Retinal pigment epithelial cell (primary cell): ENCODE measurements at regions not wholly inside any gene's neighbourhood (a gene's known extent, or its start where the extent isn't known, plus 50 kb on each side); places are given as distances from the start of the nearest gene placed in this dataset.
"Not testable (repeated sequence)": the region's sequence is repeated elsewhere in the genome, so short reads cannot be mapped to it uniquely, and the experiment has no call there.

ENCODE experiments used
- DNase-seq: peaks from one replicate; pipeline ENCODE4 v3.0.0-alpha.2; 2010; ENCODE audit warnings: low read depth
- H3K4me3 ChIP-seq: 2 replicates; pipeline ENCODE4 v1.5.1; 2011; ENCODE audit warnings: mild to moderate bottlenecking, low read length, control low read depth, moderate library complexity
- TF ChIP-seq, protein P1 (sequence below): conservative IDR thresholded peaks from 2 replicates; pipeline ENCODE4 v1.5.1; 2011; ENCODE audit warnings: low read depth, low read length, control low read depth, inconsistent platforms

DNA sequence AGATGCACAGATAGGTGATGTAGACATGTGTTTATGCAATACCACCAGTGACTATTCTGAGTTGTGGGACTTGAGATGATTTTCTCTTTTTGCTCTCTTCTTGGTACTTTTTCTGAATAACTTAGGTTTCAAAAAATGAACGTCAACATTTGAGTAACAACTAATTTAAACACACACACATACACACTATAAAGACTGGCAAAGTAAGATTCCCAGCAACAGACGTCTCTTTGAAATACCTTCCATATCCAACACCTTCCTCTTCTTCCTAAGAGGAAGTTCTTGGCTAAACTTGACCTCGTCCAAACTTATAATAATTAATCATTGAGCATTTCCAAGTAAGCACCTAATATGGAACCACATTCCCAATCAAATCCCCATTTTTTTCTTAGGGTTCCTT lies 81.6 kb upstream of the RGPD4 start:
- DNase-seq = no peak
- H3K4me3 ChIP-seq = no peak overlapping the region
- TF ChIP-seq, protein P1, sequence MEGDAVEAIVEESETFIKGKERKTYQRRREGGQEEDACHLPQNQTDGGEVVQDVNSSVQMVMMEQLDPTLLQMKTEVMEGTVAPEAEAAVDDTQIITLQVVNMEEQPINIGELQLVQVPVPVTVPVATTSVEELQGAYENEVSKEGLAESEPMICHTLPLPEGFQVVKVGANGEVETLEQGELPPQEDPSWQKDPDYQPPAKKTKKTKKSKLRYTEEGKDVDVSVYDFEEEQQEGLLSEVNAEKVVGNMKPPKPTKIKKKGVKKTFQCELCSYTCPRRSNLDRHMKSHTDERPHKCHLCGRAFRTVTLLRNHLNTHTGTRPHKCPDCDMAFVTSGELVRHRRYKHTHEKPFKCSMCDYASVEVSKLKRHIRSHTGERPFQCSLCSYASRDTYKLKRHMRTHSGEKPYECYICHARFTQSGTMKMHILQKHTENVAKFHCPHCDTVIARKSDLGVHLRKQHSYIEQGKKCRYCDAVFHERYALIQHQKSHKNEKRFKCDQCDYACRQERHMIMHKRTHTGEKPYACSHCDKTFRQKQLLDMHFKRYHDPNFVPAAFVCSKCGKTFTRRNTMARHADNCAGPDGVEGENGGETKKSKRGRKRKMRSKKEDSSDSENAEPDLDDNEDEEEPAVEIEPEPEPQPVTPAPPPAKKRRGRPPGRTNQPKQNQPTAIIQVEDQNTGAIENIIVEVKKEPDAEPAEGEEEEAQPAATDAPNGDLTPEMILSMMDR = no peak

DNA sequence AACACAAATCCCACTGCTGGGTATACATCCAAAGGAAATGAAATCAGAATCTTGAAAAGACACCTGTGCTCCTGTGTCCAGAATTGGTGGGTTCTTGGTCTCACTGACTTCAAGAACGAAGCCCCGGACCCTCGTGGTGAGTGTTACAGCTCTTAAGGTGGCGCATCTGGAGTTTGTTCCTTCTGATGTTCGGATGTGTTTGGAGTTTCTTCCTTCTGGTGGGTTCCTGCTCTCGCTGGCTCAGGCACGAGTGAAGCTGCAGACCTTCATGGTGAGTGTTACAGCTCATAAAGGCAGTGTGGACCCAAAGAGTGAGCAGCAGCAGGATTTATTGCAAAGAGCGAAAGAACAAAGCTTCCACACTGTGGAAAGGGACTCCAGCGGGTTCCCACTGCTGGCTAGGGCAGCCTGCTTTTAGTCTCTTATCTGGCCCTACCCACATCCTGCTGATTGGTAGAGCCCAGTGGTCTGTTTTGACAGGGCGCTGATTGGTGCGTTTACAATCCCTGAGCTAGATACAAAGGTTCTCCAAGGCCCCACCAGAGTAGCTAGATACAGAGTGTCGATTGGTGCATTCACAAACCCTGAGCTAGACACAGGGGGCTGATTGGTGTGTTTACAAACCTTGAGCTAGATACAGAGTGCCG lies 80.0 kb upstream of the RGPD4 start:
- H3K4me3 ChIP-seq, DNase-seq: not testable (repeated sequence)

DNA sequence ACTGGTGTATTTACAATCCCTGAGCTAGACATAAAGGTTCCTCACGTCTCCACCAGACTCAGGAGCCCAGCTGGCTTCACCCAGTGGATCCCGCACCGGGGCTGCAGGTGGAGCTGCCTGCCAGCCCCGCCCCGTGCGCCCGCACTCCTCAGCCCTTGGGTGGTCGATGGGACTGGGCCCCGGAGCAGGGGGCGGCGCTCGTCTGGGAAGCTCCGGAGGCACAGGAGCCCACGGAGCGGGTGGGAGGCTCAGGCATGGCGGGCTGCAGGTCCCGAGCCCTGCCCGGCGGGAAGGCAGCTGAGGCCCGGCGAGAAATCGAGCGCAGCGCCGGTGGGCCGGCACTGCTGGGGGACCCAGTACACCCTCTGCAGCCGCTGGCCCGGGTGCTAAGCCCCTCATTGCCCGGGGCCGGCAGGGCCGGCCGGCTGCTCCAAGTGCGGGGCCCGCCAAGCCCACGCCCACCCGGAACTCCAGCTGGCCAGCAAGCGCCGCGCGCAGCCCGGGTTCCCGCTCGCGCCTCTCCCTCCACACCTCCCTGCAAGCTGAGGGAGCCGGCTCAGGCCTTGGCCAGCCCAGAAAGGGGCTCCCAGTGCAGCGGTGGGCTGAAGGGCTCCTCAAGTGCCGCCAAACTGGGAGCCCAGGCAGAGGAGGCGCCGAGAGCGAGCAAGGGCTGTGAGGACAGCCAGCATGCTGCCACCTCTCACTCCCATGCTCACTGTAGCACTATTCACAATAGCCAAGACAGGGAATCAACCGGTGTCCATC lies 79.3 kb upstream of the RGPD4 start:
- not testable (repeated sequence) for DNase-seq, H3K4me3 ChIP-seq

DNA sequence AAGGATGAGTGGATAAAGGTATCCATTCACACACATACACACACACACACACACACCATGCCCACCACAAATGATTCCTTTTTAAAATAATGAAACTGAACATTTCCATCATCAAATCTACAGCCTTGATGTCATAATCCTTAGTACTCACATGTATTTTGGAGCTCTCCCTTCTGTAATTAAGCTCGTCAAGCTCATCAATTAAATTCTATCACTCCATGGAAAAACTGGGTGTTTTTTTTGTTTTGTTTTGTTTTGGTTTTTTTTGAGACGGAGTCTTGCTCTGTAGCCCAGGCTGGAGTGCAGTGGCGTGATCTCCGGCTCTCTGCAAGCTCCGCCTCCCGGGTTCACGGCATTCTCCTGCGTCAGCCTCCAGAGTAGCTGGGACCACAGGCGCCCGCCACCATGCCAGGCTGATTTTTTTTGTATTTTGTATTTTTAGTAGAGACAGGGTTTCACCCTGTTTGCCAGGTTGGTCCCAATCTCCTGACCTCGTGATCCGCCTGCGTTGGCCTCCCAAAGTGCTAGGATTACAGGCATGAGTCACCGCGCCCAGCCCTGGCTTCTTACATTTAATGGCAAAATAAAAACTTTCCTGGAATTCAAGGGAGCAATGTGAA lies 78.6 kb upstream of the RGPD4 start:
- DNase-seq = no peak
- TF ChIP-seq, protein P1 = no peak
- H3K4me3 ChIP-seq = no peak overlapping the region

DNA sequence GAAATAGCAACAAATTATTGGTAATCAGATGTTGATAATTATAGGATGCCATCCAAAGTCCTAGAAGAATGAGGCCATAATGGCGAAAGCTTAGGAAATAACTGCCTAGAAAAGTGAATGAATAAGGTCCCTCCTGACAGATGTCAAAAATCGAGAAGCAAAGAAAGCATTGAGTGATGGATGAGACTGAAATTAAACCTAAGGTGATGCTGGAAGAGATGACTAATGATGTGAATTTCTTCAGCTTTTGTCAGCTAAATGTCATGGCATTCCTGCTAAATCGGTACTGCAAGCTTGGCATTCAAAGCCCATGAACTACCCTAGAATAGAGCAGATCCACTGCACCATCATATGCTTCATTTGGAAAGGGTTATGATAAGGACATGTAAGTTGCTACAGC lies 74.8 kb upstream of the RGPD4 start:
- DNase-seq = no peak
- H3K4me3 ChIP-seq = no peak overlapping the region
- TF ChIP-seq, protein P1 = no peak

DNA sequence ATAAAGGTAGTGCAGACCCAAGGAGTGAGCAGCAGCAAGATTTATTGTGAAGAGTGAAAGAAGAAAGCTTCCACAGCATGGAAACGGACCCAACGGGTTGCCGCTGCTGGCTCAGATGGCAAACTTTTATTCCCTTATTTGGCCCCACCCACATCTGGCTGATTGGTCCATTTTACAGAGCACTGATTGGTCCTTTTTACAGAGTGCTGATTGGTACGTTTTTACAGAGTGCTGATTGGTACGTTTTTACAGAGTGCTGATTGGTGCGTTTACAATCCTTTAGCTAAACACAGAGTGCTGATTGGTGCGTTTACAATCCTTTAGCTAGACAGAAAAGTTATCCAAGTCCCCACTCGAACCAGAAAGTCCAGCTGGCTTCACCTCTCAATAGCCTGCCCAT lies 72.9 kb upstream of the RGPD4 start:
- not testable (repeated sequence) for H3K4me3 ChIP-seq, DNase-seq

DNA sequence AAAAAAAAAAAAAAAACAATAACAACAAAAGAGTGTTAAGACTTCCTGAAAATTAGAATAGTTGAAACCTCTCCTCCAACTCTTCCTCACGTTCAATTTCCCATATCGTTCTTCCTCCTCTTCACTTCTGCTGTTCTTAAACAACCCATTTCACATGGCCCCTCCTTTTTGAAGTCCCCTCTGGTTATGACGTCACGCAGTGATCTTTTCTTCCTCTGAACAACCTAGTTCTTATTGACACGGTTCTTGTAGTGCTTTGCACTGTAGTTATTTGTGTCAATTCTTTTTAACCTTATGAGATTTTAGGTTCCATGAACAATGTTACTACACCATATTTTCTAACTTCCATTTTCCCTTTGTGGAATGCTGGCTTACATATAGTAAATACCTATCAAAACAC lies 69.5 kb upstream of the RGPD4 start:
- H3K4me3 ChIP-seq = no peak overlapping the region
- DNase-seq = no peak
- TF ChIP-seq, protein P1 = no peak

DNA sequence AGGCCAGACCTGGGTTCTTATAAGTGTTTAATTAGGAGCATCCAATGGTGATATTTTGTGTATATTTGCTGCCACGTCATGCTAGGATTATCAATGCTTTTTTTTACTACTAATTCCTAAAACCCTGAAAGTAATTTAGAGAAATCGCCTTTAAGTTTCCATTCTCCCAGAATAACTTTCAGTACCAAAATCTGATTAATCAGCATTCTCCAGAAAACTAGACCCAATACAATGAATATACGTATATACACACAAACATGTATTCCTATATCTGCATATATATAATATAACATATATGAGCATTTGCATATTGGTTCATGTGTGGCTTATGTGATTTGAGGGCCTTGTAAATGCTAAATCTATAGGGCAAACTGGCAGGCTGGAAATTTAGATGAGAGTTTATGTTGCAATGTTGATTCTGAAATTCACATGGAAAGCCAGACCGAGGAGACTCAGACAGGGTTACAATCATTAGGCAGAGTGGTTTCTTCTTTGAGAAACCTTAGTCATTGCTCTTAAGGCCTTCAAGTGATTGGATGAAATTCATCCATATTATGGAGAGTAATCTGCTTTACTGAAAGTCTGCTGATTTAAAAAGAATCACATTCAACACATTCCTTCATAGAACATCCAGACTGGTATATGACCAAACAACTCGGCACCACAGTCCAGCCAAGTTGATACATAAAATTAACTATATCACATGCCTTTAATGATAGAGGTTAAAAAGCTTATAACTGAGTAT lies 65.9 kb upstream of the RGPD4 start:
- DNase-seq = peak; percentile 58
- TF ChIP-seq, protein P1 = no peak
- H3K4me3 ChIP-seq = no peak overlapping the region
